SK-N-SH (cell line): ENCODE measurements at regions not wholly inside any gene's neighbourhood (a gene's known extent, or its start where the extent isn't known, plus 50 kb on each side); places are given as distances from the start of the nearest gene placed in this dataset.

Experiments used
- CTCF ChIA-PET: fragments of 300-600, 350-600 bp; formaldehyde crosslinking; extraction: SDS; loops from one replicate; lab custom pipeline; 2021; lab: Yijun Ruan, JAX
- POLR2A ChIA-PET: fragments of 350-600 bp; sonication (Branson Sonifier 250); formaldehyde crosslinking; extraction: SDS; loops from one replicate; lab custom pipeline; 2020; ENCODE audit warnings: antibody characterized with exemption, inconsistent platforms; lab: Yijun Ruan, JAX
- DNase-seq: peaks from one replicate; pipeline ENCODE4 v3.0.0; 2012
- H2AFZ ChIP-seq: fragments of 200-600 bp; sonication (generic); 2 replicates; pipeline ENCODE4 v1.8.1; 2016; ENCODE audit warnings: antibody characterized with exemption, mild to moderate bottlenecking, low read depth
- H3F3A ChIP-seq: fragments of 200-600 bp; sonication (generic); replicated peaks from 2 replicates; pipeline ENCODE3; 2016; ENCODE audit warnings: antibody characterized with exemption, mild to moderate bottlenecking; ENCODE audit not compliant: insufficient read depth
- H3K27ac ChIP-seq, 2 experiments: fragments of 200-500 bp in 1 of 2; fragments of 200-600 bp in 1 of 2; sonication (Bioruptor generic) in 1 of 2; sonication (generic), shearing (Covaris generic) in 1 of 2; 2 replicates each; pipeline versions ENCODE4 v1.5.1 to v1.6.1; 2014 to 2016; ENCODE audit warnings: low read depth in 2 of 2, inconsistent platforms in 1 of 2, low read length in 1 of 2, mild to moderate bottlenecking in 1 of 2, mixed read lengths in 1 of 2
- H3K27me3 ChIP-seq: fragments of 200-600 bp; sonication (generic), shearing (Covaris generic); 2 replicates; pipeline ENCODE4 v1.6.1; 2016; ENCODE audit warnings: mixed run types; ENCODE audit not compliant: insufficient read depth
- H3K36me3 ChIP-seq, 2 experiments: fragments of 200-500 bp in 1 of 2; fragments of 200-600 bp in 1 of 2; sonication (Bioruptor generic) in 1 of 2; sonication (generic) in 1 of 2; replicated peaks in 1 of 2; 2 replicates each; pipeline versions ENCODE3 to v1.5.1; 2014 to 2016; ENCODE audit warnings: low read length in 1 of 2, mild to moderate bottlenecking in 1 of 2; ENCODE audit not compliant: insufficient read depth in 2 of 2, control insufficient read depth in 1 of 2
- H3K4me1 ChIP-seq, 2 experiments: fragments of 200-500 bp in 1 of 2; fragments of 200-600 bp in 1 of 2; sonication (Bioruptor generic) in 1 of 2; sonication (generic), shearing (Covaris generic) in 1 of 2; 2 replicates each; pipeline versions ENCODE4 v1.5.1 to v1.6.1; 2014 to 2016; ENCODE audit warnings: low read depth in 1 of 2, low read length in 1 of 2, mixed run types in 1 of 2; ENCODE audit not compliant: insufficient read depth in 2 of 2, control insufficient read depth in 1 of 2
- H3K4me2 ChIP-seq: fragments of 200-600 bp; sonication (generic), shearing (Covaris generic); 2 replicates; pipeline ENCODE4 v1.6.1; 2017; ENCODE audit warnings: mixed run types
- H3K4me3 ChIP-seq, 2 experiments: fragments of 200-500 bp in 1 of 2; fragments of 200-600 bp in 1 of 2; sonication (Bioruptor generic) in 1 of 2; sonication (generic), shearing (Covaris generic) in 1 of 2; 2 replicates each; pipeline versions ENCODE4 v1.5.1 to v1.8.1; 2014 to 2016; ENCODE audit warnings: low read depth in 2 of 2, inconsistent platforms in 1 of 2, low read length in 1 of 2, mild to moderate bottlenecking in 1 of 2, mixed read lengths in 1 of 2, moderate library complexity in 1 of 2
- H3K79me2 ChIP-seq: fragments of 200-600 bp; sonication (generic); 2 replicates; pipeline ENCODE4 v1.8.1; 2017; ENCODE audit warnings: mild to moderate bottlenecking; ENCODE audit not compliant: insufficient read depth
- H3K9ac ChIP-seq: fragments of 200-600 bp; sonication (generic); 2 replicates; pipeline ENCODE4 v1.6.1; 2017; ENCODE audit warnings: mixed run types
- H3K9me2 ChIP-seq: fragments of 200-600 bp; sonication (generic); 2 replicates; pipeline ENCODE4 v1.6.1; 2017; ENCODE audit warnings: mixed run types
- H3K9me3 ChIP-seq: fragments of 200-600 bp; sonication (generic); 2 replicates; pipeline ENCODE4 v1.6.1; 2017; ENCODE audit warnings: mixed run types, mild to moderate bottlenecking, moderate library complexity
- H4K20me1 ChIP-seq: fragments of 200-600 bp; sonication (generic); 2 replicates; pipeline ENCODE4 v1.6.1; 2017; ENCODE audit warnings: mild to moderate bottlenecking, mixed run types; ENCODE audit not compliant: insufficient read depth
- EP300 ChIP-seq, 2 experiments: IDR thresholded peaks; 2 replicates each; pipeline versions ENCODE4 v1.4.0 to v1.6.1; 2012; ENCODE audit warnings: borderline replicate concordance in 1 of 2, low read depth in 1 of 2, low read length in 1 of 2
- FOXJ3 ChIP-seq: sonication (generic); formaldehyde crosslinking; IDR thresholded peaks from 2 replicates; pipeline ENCODE4 v1.5.1; 2020; ENCODE audit warnings: mild to moderate bottlenecking, missing genetic modification reagents
- GABPA ChIP-seq: IDR thresholded peaks from 2 replicates; pipeline ENCODE4 v1.4.0; 2012; ENCODE audit warnings: low read depth, mild to moderate bottlenecking
- JUND ChIP-seq: IDR thresholded peaks from 2 replicates; pipeline ENCODE4 v1.4.0; 2012
- MAX ChIP-seq: IDR thresholded peaks from 2 replicates; pipeline ENCODE4 v1.4.0; 2012; ENCODE audit warnings: low read depth
- NRF1 ChIP-seq: IDR thresholded peaks from 2 replicates; pipeline ENCODE4 v1.6.1; 2012; ENCODE audit warnings: low read depth, mild to moderate bottlenecking, low read length
- POLR2AphosphoS5 ChIP-seq: IDR thresholded peaks from 2 replicates; pipeline ENCODE4 v1.6.1; 2012; ENCODE audit warnings: low read depth, low read length
- RAD21 ChIP-seq: IDR thresholded peaks from 2 replicates; pipeline ENCODE4 v1.6.1; 2012; ENCODE audit warnings: mild to moderate bottlenecking, low read length
- RCOR1 ChIP-seq: fragments of 150-350 bp; IDR thresholded peaks from 2 replicates; pipeline ENCODE4 v1.6.1; 2017; ENCODE audit warnings: antibody characterized with exemption, low read length
- RXRA ChIP-seq: IDR thresholded peaks from 2 replicates; pipeline ENCODE4 v1.4.0; 2012; ENCODE audit warnings: low read depth, mild to moderate bottlenecking, borderline replicate concordance
- SMC3 ChIP-seq: IDR thresholded peaks from 2 replicates; pipeline ENCODE4 v1.6.1; 2012; ENCODE audit warnings: low read depth, low read length, improper control_type of control experiment
- TCF12 ChIP-seq: IDR thresholded peaks from 2 replicates; pipeline ENCODE4 v1.4.0; 2012
- TEAD4 ChIP-seq: IDR thresholded peaks from 2 replicates; pipeline ENCODE4 v1.4.0; 2012; ENCODE audit warnings: mild to moderate bottlenecking, borderline replicate concordance; ENCODE audit not compliant: insufficient read depth
- YY1 ChIP-seq: IDR thresholded peaks from 2 replicates; pipeline ENCODE4 v1.4.0; 2012; ENCODE audit warnings: low read depth, mild to moderate bottlenecking
- WGBS: methylation state at CpG from one replicate; pipeline ENCODE4 v1.1.6; 2017; ENCODE audit warnings: low lambda C conversion rate; 5-methylcytosine and 5-hydroxymethylcytosine counted together
- TF ChIP-seq, protein P1 (sequence below): fragments of 150-350 bp; IDR thresholded peaks from 2 replicates; pipeline ENCODE4 v1.6.1; 2017; ENCODE audit warnings: antibody characterized with exemption, low read length, low read depth, borderline replicate concordance
- TF ChIP-seq, protein P2 (sequence below): fragments of 200-600 bp; sonication (generic); IDR thresholded peaks from 2 replicates; pipeline ENCODE4 v1.6.1; 2017; ENCODE audit warnings: antibody characterized with exemption, mild to moderate bottlenecking, moderate library complexity

- 25% methylated on average over 9 of the region's 10 CpGs for WGBS
- Histone ChIP-seq H3K4me3 (no peak overlapping the region), H3K9ac (no peak overlapping the region), H3K27me3 (no peaks in the 10 kb centered on the region; the same call in 1 of the 2 replicates), H3K36me3 (no peaks in the 10 kb centered on the region), H3K4me1 (peaks cover 0 to 19% of the 10 kb centered on the region in 2 experiments; a peak in 1 of 4 replicates), H3K9me2 (no peaks in the 10 kb centered on the region), H4K20me1 (no peaks in the 10 kb centered on the region), H3K79me2 (no peaks in the 10 kb centered on the region), H3F3A (no peaks in the 10 kb centered on the region), H3K9me3 (no peaks in the 10 kb centered on the region), H3K27ac (no peak overlapping the region), H2AFZ (no peak overlapping the region), H3K4me2 (no peak overlapping the region)
- POLR2A ChIA-PET = no interaction called here
- CTCF ChIA-PET = no interaction called here
- TF ChIP-seq SMC3 (no peak), TCF12 (no peak)
- TF ChIP-seq, protein P1, sequence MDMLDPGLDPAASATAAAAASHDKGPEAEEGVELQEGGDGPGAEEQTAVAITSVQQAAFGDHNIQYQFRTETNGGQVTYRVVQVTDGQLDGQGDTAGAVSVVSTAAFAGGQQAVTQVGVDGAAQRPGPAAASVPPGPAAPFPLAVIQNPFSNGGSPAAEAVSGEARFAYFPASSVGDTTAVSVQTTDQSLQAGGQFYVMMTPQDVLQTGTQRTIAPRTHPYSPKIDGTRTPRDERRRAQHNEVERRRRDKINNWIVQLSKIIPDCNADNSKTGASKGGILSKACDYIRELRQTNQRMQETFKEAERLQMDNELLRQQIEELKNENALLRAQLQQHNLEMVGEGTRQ = no peak
- no peak for DNase-seq
These were observed 736.9 kb downstream of the BRD1 start for GRCh38 chr22:49090853-49091135.

DNA sequence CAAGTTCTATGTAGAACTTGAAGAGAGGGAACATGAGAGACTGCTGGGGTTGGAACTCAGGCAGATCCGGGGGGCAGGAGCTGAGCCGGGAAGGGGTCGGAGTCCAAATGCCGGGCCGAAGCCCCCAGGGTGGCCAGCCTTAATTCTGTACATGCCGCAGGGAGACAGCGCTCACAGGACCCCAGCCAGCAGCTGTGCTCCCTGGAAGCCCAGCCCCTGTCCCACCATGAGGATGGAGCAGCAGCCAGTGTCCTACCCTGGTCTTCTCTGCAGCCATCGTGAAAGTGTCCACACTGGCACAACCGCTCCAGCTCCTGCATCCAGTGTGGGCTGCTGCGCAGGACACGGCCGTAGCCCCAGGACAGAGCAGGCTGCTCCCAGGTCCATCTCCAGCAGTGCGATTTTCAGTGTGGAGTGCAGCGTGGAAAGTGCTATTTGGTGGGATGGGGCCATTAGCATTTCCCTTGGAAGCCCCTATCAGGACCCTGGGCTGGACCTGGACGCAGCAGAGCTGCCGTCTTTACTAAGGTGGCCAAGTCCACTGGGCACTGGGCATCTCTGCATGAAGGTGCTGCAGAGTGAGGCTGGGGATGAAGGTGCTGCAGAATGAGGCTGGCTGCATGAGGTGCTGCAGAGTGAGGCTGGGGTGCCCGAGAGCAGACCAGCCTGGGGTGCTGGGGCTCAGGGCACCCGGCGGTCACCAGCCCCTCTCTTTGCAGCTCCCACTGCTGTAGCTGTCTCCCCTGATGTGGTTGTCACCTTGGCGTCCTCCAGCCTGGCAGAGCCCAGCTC lies 737.4 kb downstream of the BRD1 start:
- H3K27me3 ChIP-seq = no peaks in the 10 kb centered on the region; the same call in 1 of the 2 replicates
- H3K4me1 ChIP-seq = peaks cover 0 to 19% of the 10 kb centered on the region in 2 experiments; a peak in 1 of 4 replicates
- no peak overlapping the region for H3K27ac ChIP-seq
- ChIA-PET POLR2A (no interaction called here), CTCF (no interaction called here)
- H3K79me2 ChIP-seq = no peaks in the 10 kb centered on the region
- no peak overlapping the region for H2AFZ ChIP-seq
- no peaks in the 10 kb centered on the region for H3K9me3 ChIP-seq
- H3K9me2 ChIP-seq = no peaks in the 10 kb centered on the region
- DNase-seq = no peak
- H3K9ac ChIP-seq = no peak overlapping the region
- H3K4me2 ChIP-seq = no peak overlapping the region
- no peaks in the 10 kb centered on the region for H4K20me1 ChIP-seq
- 26% methylated on average over 7 of the region's 20 CpGs for WGBS
- no peak for TF ChIP-seq EP300 (IDR thresholded peaks at IDR 0.05; ENCODE audit: borderline replicate concordance in 1 of 2, low read depth in 1 of 2, low read length in 1 of 2)
- TF ChIP-seq, protein P2, sequence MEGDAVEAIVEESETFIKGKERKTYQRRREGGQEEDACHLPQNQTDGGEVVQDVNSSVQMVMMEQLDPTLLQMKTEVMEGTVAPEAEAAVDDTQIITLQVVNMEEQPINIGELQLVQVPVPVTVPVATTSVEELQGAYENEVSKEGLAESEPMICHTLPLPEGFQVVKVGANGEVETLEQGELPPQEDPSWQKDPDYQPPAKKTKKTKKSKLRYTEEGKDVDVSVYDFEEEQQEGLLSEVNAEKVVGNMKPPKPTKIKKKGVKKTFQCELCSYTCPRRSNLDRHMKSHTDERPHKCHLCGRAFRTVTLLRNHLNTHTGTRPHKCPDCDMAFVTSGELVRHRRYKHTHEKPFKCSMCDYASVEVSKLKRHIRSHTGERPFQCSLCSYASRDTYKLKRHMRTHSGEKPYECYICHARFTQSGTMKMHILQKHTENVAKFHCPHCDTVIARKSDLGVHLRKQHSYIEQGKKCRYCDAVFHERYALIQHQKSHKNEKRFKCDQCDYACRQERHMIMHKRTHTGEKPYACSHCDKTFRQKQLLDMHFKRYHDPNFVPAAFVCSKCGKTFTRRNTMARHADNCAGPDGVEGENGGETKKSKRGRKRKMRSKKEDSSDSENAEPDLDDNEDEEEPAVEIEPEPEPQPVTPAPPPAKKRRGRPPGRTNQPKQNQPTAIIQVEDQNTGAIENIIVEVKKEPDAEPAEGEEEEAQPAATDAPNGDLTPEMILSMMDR = no peak
- no peak for TF ChIP-seq NRF1
- TF ChIP-seq TEAD4 = no peak
- TF ChIP-seq JUND = no peak
- TF ChIP-seq RXRA = no peak
- TF ChIP-seq GABPA = no peak
- no peak for TF ChIP-seq SMC3
- no peak for TF ChIP-seq YY1
- TF ChIP-seq FOXJ3 = no peak
- no peak for TF ChIP-seq RAD21
- TF ChIP-seq, protein P1 = no peak
- TF ChIP-seq RCOR1 = no peak
- no peak for TF ChIP-seq MAX
- no peak for TF ChIP-seq POLR2AphosphoS5
- TF ChIP-seq, all 33 proteins: peak for 0
- no peaks in the 10 kb centered on the region for H3K36me3 ChIP-seq
- H3K4me3 ChIP-seq = no peak overlapping the region
- H3F3A ChIP-seq = no peaks in the 10 kb centered on the region
